22Rv1 (cell line): ENCODE measurements at regions not wholly inside any gene's neighbourhood (a gene's known extent, or its start where the extent isn't known, plus 50 kb on each side); places are given as distances from the start of the nearest gene placed in this dataset.

ENCODE experiments used
- CTCF ChIP-seq: fragments of 450-650 bp; IDR thresholded peaks from 2 replicates; pipeline ENCODE4 v1.5.1; 2017; ENCODE audit warnings: mild to moderate bottlenecking
- ZFX ChIP-seq: fragments of 450-650 bp; IDR thresholded peaks from 2 replicates; pipeline ENCODE4 v1.6.1; 2017; ENCODE audit warnings: antibody characterized with exemption, borderline replicate concordance

GRCh38 chr12:14256555-14257169 is 108.8 kb upstream of the ATF7IP start:
- peak; percentile 95 for TF ChIP-seq CTCF
- no peak for TF ChIP-seq ZFX
